HEK293 (cell line): ENCODE measurements at regions not wholly inside any gene's neighbourhood (a gene's known extent, or its start where the extent isn't known, plus 50 kb on each side); places are given as distances from the start of the nearest gene placed in this dataset.

Source experiments
- CTCF ChIA-PET: fragments of 350-600 bp; formaldehyde crosslinking; extraction: SDS; loops from one replicate; lab custom pipeline; 2021; ENCODE audit warnings: antibody characterized with exemption; lab: Yijun Ruan, JAX
- POLR2A ChIA-PET: fragments of 300-600 bp; formaldehyde crosslinking; extraction: SDS; loops from one replicate; lab custom pipeline; 2020; ENCODE audit warnings: antibody characterized with exemption, inconsistent platforms; lab: Yijun Ruan, JAX
- H3K27ac ChIP-seq: fragments of 200-500 bp; sonication (Bioruptor generic); 2 replicates; pipeline ENCODE4 v1.5.1; 2014; ENCODE audit warnings: low read depth, low read length, control low read depth, inconsistent platforms; ENCODE audit errors: extremely low read depth
- H3K36me3 ChIP-seq, 2 experiments: fragments of 200-500 bp in 1 of 2; sonication (Bioruptor generic) in 1 of 2; 1 replicate in 1 of 2; 2 replicates in 1 of 2; pipeline ENCODE4 v1.5.1; 2014 to 2017; ENCODE audit warnings: inconsistent platforms in 2 of 2, low read length in 2 of 2; ENCODE audit not compliant: control insufficient read depth in 2 of 2, insufficient read depth in 1 of 2
- H3K4me1 ChIP-seq: fragments of 200-500 bp; sonication (Bioruptor generic); 2 replicates; pipeline ENCODE4 v1.5.1; 2014; ENCODE audit warnings: mild to moderate bottlenecking, low read length, inconsistent platforms; ENCODE audit not compliant: control insufficient read depth, insufficient read depth
- H3K4me3 ChIP-seq: 2 replicates; pipeline ENCODE4 v1.5.1; 2011; ENCODE audit warnings: low read depth, mild to moderate bottlenecking, control low read depth, low read length, moderate library complexity
- H3K9me3 ChIP-seq: fragments of 200-500 bp; sonication (Bioruptor generic); 2 replicates; pipeline ENCODE4 v1.5.1; 2014; ENCODE audit warnings: low read depth, low read length, inconsistent platforms; ENCODE audit not compliant: control insufficient read depth, insufficient read depth
- HOXC10 ChIP-seq: sonication (generic); formaldehyde crosslinking; IDR thresholded peaks from 2 replicates; pipeline ENCODE4 v1.8.1; 2023; ENCODE audit warnings: mild to moderate bottlenecking, missing genetic modification reagents
- KLF9 ChIP-seq: fragments of 450-650 bp; formaldehyde crosslinking; IDR thresholded peaks from 2 replicates; pipeline ENCODE4 v1.5.1; 2016; ENCODE audit warnings: missing biosample characterization, missing genetic modification characterization, low read depth
- PRDM1 ChIP-seq: fragments of 450-650 bp; formaldehyde crosslinking; IDR thresholded peaks from 2 replicates; pipeline ENCODE4; 2016; ENCODE audit warnings: missing biosample characterization, missing genetic modification characterization
- SCRT1 ChIP-seq: fragments of 450-650 bp; formaldehyde crosslinking; IDR thresholded peaks from 2 replicates; pipeline ENCODE4 v1.5.1; 2016; ENCODE audit warnings: missing biosample characterization, missing genetic modification characterization, borderline replicate concordance
- SP3 ChIP-seq: fragments of 450-650 bp; formaldehyde crosslinking; IDR thresholded peaks from 2 replicates; pipeline ENCODE4 v1.5.1; 2016; ENCODE audit warnings: missing biosample characterization, missing genetic modification characterization
- TRIM28 ChIP-seq: IDR thresholded peaks from 2 replicates; pipeline ENCODE4 v1.6.1; 2011; ENCODE audit warnings: low read length, control low read depth, borderline replicate concordance
- ZBTB48 ChIP-seq: fragments of 450-650 bp; formaldehyde crosslinking; IDR thresholded peaks from 2 replicates; pipeline ENCODE4 v1.5.1; 2016; ENCODE audit warnings: missing biosample characterization, missing genetic modification characterization
- ZNF146 ChIP-seq: fragments of 450-650 bp; formaldehyde crosslinking; IDR thresholded peaks from 2 replicates; pipeline ENCODE4 v1.5.1; 2016; ENCODE audit warnings: missing biosample characterization, missing genetic modification characterization
- ZNF155 ChIP-seq: fragments of 450-650 bp; formaldehyde crosslinking; IDR thresholded peaks from 2 replicates; pipeline ENCODE4 v1.5.1; 2016; ENCODE audit warnings: missing biosample characterization, missing genetic modification characterization
- ZNF174 ChIP-seq: fragments of 450-650 bp; formaldehyde crosslinking; IDR thresholded peaks from 2 replicates; pipeline ENCODE4 v1.5.0; 2017; ENCODE audit warnings: missing biosample characterization, mild to moderate bottlenecking, missing genetic modification characterization
- ZNF2 ChIP-seq: fragments of 450-650 bp; formaldehyde crosslinking; IDR thresholded peaks from 2 replicates; pipeline ENCODE4 v1.5.1; 2016; ENCODE audit warnings: missing biosample characterization, missing genetic modification characterization
- ZNF211 ChIP-seq: fragments of 450-650 bp; formaldehyde crosslinking; IDR thresholded peaks from 2 replicates; pipeline ENCODE4 v1.5.1; 2016; ENCODE audit warnings: low read depth, missing biosample characterization, missing genetic modification characterization
- ZNF248 ChIP-seq: fragments of 450-650 bp; formaldehyde crosslinking; IDR thresholded peaks from 2 replicates; pipeline ENCODE4 v1.5.1; 2017; ENCODE audit warnings: missing biosample characterization, missing genetic modification characterization
- ZNF391 ChIP-seq: fragments of 450-650 bp; formaldehyde crosslinking; IDR thresholded peaks from 2 replicates; pipeline ENCODE4 v1.5.1; 2016; ENCODE audit warnings: low read depth, missing biosample characterization, missing genetic modification characterization, borderline replicate concordance
- ZNF416 ChIP-seq: fragments of 450-650 bp; formaldehyde crosslinking; IDR thresholded peaks from 2 replicates; pipeline ENCODE4 v1.5.1; 2016; ENCODE audit warnings: missing biosample characterization, missing genetic modification characterization
- ZNF510 ChIP-seq: fragments of 450-650 bp; formaldehyde crosslinking; IDR thresholded peaks from 2 replicates; pipeline ENCODE4 v1.5.1; 2018; ENCODE audit warnings: mild to moderate bottlenecking, missing genetic modification characterization, missing biosample characterization; ENCODE audit not compliant: insufficient replicate concordance
- ZNF548 ChIP-seq: fragments of 450-650 bp; formaldehyde crosslinking; IDR thresholded peaks from 2 replicates; pipeline ENCODE4 v1.5.1; 2016; ENCODE audit warnings: missing biosample characterization, missing genetic modification characterization
- ZNF558 ChIP-seq: fragments of 450-650 bp; formaldehyde crosslinking; IDR thresholded peaks from 2 replicates; pipeline ENCODE4 v1.5.1; 2016; ENCODE audit warnings: missing biosample characterization, missing genetic modification characterization
- ZNF560 ChIP-seq: fragments of 450-650 bp; formaldehyde crosslinking; IDR thresholded peaks from 2 replicates; pipeline ENCODE4 v1.5.1; 2017; ENCODE audit warnings: missing biosample characterization, missing genetic modification characterization, borderline replicate concordance
- ZNF600 ChIP-seq: fragments of 450-650 bp; formaldehyde crosslinking; IDR thresholded peaks from 2 replicates; pipeline ENCODE4 v1.5.1; 2016; ENCODE audit warnings: missing biosample characterization, missing genetic modification characterization
- ZNF624 ChIP-seq: fragments of 450-650 bp; formaldehyde crosslinking; IDR thresholded peaks from 2 replicates; pipeline ENCODE4 v1.5.1; 2017; ENCODE audit warnings: missing biosample characterization, missing genetic modification characterization
- ZNF626 ChIP-seq: fragments of 450-650 bp; sonication (Bioruptor Pico); formaldehyde crosslinking; IDR thresholded peaks from 2 replicates; pipeline ENCODE4 v1.5.1; 2018; ENCODE audit warnings: missing biosample characterization, missing genetic modification characterization, inconsistent platforms
- ZNF785 ChIP-seq: fragments of 450-650 bp; formaldehyde crosslinking; IDR thresholded peaks from 2 replicates; pipeline ENCODE4 v1.5.1; 2016; ENCODE audit warnings: missing biosample characterization, missing genetic modification characterization
- TF ChIP-seq, protein P1 (sequence below): fragments of 450-650 bp; formaldehyde crosslinking; IDR thresholded peaks from 2 replicates; pipeline ENCODE4 v1.5.0; 2017; ENCODE audit warnings: missing biosample characterization, missing genetic modification characterization, borderline replicate concordance
- TF ChIP-seq, protein P2 (sequence below): fragments of 450-650 bp; formaldehyde crosslinking; IDR thresholded peaks from 2 replicates; pipeline ENCODE4 v1.5.1; 2016; ENCODE audit warnings: missing biosample characterization, missing genetic modification characterization
- TF ChIP-seq, protein P3 (sequence below): fragments of 450-650 bp; IDR thresholded peaks from 2 replicates; pipeline ENCODE4 v1.5.1; 2018; ENCODE audit warnings: missing biosample characterization, missing genetic modification characterization

DNA sequence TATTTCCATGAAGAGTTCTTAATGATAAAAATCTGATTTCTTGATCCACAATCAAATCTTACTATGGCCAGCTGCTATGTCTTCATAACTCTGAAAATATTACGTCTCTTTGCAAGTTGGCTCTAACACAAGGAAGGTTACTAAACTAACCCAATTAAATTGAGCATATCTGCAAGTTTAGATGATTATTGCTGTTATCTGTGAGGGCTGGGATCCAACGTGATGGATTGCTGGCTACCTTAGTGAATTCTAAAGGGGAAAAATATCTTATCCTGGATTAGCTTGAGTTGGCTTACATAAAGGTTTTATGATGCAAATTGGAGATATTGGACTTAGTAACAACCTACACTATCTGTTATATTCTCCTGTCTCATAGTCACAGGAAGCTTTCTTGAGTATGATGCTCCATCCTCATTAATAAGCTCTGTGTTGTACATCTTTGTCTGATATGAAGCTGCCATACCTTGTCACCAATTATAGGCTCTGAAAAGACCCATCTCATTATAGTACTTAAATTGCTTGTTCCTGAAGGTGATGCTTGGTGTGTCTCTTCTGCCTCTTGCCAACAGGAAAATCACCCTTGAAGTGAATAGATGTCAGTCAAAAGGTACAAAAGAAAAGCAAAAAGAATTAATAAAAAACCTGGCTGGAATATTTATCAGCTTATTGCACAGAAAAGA, 733.0 kb upstream of the MEF2C start:
- CTCF ChIA-PET, result no interaction called here
- no peaks in the 10 kb centered on the region for H3K36me3 ChIP-seq
- POLR2A ChIA-PET, result no interaction called here
- H3K4me3 ChIP-seq, result no peak overlapping the region
- TF ChIP-seq ZNF600 (tag by site-specific recombination), result no peak
- TF ChIP-seq ZNF416, result no peak
- TF ChIP-seq ZNF248 (tag by site-specific recombination), result no peak
- TF ChIP-seq ZNF624 (tag by site-specific recombination), result no peak
- no peak for TF ChIP-seq ZBTB48
- no peak for TF ChIP-seq ZNF391 (tag by site-specific recombination)
- TF ChIP-seq, protein P1, sequence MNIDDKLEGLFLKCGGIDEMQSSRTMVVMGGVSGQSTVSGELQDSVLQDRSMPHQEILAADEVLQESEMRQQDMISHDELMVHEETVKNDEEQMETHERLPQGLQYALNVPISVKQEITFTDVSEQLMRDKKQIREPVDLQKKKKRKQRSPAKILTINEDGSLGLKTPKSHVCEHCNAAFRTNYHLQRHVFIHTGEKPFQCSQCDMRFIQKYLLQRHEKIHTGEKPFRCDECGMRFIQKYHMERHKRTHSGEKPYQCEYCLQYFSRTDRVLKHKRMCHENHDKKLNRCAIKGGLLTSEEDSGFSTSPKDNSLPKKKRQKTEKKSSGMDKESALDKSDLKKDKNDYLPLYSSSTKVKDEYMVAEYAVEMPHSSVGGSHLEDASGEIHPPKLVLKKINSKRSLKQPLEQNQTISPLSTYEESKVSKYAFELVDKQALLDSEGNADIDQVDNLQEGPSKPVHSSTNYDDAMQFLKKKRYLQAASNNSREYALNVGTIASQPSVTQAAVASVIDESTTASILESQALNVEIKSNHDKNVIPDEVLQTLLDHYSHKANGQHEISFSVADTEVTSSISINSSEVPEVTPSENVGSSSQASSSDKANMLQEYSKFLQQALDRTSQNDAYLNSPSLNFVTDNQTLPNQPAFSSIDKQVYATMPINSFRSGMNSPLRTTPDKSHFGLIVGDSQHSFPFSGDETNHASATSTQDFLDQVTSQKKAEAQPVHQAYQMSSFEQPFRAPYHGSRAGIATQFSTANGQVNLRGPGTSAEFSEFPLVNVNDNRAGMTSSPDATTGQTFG (tag by site-specific recombination), result no peak
- TF ChIP-seq PRDM1 (tag by site-specific recombination), result no peak
- no peak for TF ChIP-seq ZNF560
- no peak for TF ChIP-seq KLF9 (tag by site-specific recombination)
- no peak for TF ChIP-seq ZNF174 (tag by site-specific recombination)
- no peak for TF ChIP-seq ZNF558 (tag by site-specific recombination)
- no peaks in the 10 kb centered on the region for H3K9me3 ChIP-seq
- no peak overlapping the region for H3K27ac ChIP-seq
- H3K4me1 ChIP-seq, result no peaks in the 10 kb centered on the region

DNA sequence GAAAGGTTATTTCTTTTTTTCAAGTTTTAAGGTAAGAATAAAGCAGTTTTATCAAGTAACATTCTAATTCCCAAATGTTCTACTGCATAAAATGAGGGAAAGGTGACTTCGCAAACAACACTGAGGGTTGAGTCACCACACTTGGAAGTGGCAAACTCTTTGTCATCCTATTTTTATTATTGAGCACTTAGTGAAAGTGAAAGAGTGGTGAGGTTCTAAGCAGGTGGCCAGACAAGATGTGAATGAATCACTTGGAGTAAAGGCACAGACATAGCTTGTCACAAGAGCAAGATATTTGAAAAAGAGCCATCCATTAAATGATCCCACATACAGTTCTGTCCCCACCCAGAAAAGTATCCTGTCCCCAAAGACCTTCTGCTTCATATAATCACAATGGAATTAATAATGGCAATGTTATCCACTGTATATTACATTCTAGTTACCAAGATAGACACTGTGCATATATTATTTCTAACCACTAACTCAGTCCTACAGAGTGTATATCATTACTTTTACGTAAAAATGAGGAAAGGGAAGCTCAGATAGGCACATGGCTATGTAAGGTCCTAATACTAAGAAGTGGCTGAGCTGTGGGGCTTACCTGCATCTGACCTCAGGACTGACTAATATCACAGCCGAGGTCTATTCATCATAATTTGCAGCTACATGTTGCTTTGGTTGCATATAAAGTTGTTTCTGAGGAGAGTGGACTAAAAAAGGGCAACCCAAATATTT, 730.4 kb upstream of the MEF2C start:
- CTCF ChIA-PET, result no interaction called here
- Histone ChIP-seq H3K9me3 (no peaks in the 10 kb centered on the region), H3K4me1 (no peaks in the 10 kb centered on the region), H3K4me3 (no peak overlapping the region), H3K36me3 (no peaks in the 10 kb centered on the region)
- no peak for TF ChIP-seq ZNF146
- no peak for TF ChIP-seq ZNF155 (tag by site-specific recombination)
- TF ChIP-seq, protein P2, sequence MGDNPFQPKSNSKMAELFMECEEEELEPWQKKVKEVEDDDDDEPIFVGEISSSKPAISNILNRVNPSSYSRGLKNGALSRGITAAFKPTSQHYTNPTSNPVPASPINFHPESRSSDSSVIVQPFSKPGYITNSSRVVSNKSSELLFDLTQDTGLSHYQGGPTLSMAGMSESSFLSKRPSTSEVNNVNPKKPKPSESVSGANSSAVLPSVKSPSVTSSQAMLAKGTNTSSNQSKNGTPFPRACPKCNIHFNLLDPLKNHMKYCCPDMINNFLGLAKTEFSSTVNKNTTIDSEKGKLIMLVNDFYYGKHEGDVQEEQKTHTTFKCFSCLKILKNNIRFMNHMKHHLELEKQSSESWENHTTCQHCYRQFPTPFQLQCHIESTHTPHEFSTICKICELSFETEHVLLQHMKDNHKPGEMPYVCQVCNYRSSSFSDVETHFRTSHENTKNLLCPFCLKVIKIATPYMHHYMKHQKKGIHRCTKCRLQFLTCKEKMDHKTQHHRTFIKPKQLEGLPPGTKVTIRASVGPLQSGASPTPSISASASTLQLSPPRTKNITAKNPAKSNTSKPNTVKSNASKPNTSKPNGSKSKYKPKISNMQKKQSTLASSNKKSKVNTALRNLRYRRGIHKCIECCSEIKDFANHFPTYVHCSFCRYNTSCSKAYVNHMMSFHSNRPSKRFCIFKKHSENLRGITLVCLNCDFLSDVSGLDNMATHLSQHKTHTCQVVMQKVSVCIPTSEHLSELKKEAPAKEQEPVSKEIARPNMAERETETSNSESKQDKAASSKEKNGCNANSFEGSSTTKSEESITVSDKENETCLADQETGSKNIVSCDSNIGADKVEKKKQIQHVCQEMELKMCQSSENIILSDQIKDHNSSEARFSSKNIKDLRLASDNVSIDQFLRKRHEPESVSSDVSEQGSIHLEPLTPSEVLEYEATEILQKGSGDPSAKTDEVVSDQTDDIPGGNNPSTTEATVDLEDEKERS, result no peak
- TF ChIP-seq ZNF600 (tag by site-specific recombination), result no peak
- no peak for TF ChIP-seq ZNF785 (tag by site-specific recombination)
- TF ChIP-seq, protein P3, sequence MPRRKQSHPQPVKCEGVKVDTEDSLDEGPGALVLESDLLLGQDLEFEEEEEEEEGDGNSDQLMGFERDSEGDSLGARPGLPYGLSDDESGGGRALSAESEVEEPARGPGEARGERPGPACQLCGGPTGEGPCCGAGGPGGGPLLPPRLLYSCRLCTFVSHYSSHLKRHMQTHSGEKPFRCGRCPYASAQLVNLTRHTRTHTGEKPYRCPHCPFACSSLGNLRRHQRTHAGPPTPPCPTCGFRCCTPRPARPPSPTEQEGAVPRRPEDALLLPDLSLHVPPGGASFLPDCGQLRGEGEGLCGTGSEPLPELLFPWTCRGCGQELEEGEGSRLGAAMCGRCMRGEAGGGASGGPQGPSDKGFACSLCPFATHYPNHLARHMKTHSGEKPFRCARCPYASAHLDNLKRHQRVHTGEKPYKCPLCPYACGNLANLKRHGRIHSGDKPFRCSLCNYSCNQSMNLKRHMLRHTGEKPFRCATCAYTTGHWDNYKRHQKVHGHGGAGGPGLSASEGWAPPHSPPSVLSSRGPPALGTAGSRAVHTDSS (tag by site-specific recombination), result no peak
- no peak for TF ChIP-seq ZNF548
- TF ChIP-seq ZNF211, result no peak
- TF ChIP-seq ZNF510 (tag by site-specific recombination), result no peak
- no peak for TF ChIP-seq ZNF626 (tag by site-specific recombination)
- no peak for TF ChIP-seq HOXC10 (CRISPR knock-in tag)
- TF ChIP-seq SCRT1 (tag by site-specific recombination), result no peak
- no peak for TF ChIP-seq SP3 (tag by site-specific recombination)
- TF ChIP-seq ZNF2, result no peak
- no peak for TF ChIP-seq PRDM1 (tag by site-specific recombination)
- TF ChIP-seq TRIM28, result no peak
- TF ChIP-seq, all 188 proteins: peak for 0
- POLR2A ChIA-PET, result no interaction called here
- H3K27ac ChIP-seq, result no peak overlapping the region
